Mesenteric fat pad (tissue), 1 donor: ENCODE measurements at regions not wholly inside any gene's neighbourhood (a gene's known extent, or its start where the extent isn't known, plus 50 kb on each side); places are given as distances from the start of the nearest gene placed in this dataset.
"Not testable (repeated sequence)": the region's sequence is repeated elsewhere in the genome, so short reads cannot be mapped to it uniquely, and the experiment has no call there.

Source experiments
- DNase-seq: peaks from one replicate; pipeline ENCODE4 v3.0.0-alpha.2; 2020; ENCODE audit warnings: low spot score
- donor health status: DM: yes; HTN: yes; CAD: no.

GRCh38 chr21:9046870-9047269 is 1474.5 kb upstream of the TPTE start:
- not testable (repeated sequence) for DNase-seq

- not testable (repeated sequence) for DNase-seq
Observed at GRCh38 chr21:9067515-9067914, 1453.9 kb upstream of the TPTE start.

- not testable (repeated sequence) for DNase-seq
Observed at GRCh38 chr21:9068622-9069021, 1452.8 kb upstream of the TPTE start.

- not testable (repeated sequence) for DNase-seq
Observed at GRCh38 chr21:9070703-9071102, 1450.7 kb upstream of the TPTE start.

- DNase-seq, result not testable (repeated sequence)
Observed at GRCh38 chr21:9073010-9073409, 1448.4 kb upstream of the TPTE start.

- not testable (repeated sequence) for DNase-seq
Observed at GRCh38 chr21:9074772-9075171, 1446.6 kb upstream of the TPTE start.

GRCh38 chr21:9083091-9083826 is 1438.1 kb upstream of the TPTE start:
- not testable (repeated sequence) for DNase-seq

- not testable (repeated sequence) for DNase-seq
Observed at GRCh38 chr21:9086299-9086698, 1435.1 kb upstream of the TPTE start.

GRCh38 chr21:9087816-9088215 is 1433.6 kb upstream of the TPTE start:
- DNase-seq, result not testable (repeated sequence)

- DNase-seq, result not testable (repeated sequence)
Observed at GRCh38 chr21:9129741-9130140, 1391.6 kb upstream of the TPTE start.

- DNase-seq, result not testable (repeated sequence)
Observed at GRCh38 chr21:9130817-9131216, 1390.6 kb upstream of the TPTE start.
